ENCODE measurements at regions not wholly inside any gene's neighbourhood (a gene's known extent, or its start where the extent isn't known, plus 50 kb on each side); places are given as distances from the start of the nearest gene placed in this dataset.

- Mint-ChIP-seq H3K27me3 (ENCODE audit: insufficient read depth, unreplicated experiment) (no peaks in the 10 kb centered on the region), H3K9me3 (ENCODE audit: unreplicated experiment) (no peaks in the 10 kb centered on the region), H3K27ac (ENCODE audit: low read depth, unreplicated experiment) (peak overlapping the region; percentile 71), H3K36me3 (ENCODE audit: insufficient read depth, unreplicated experiment) (peaks cover 4% of the 10 kb centered on the region), H3K4me3 (ENCODE audit: unreplicated experiment) (no peak overlapping the region), H3K4me1 (ENCODE audit: insufficient read depth, unreplicated experiment) (peaks cover 50% of the 10 kb centered on the region)
- no peak for TF ChIP-seq CTCF (IDR thresholded peaks at IDR 0.05; ENCODE audit: unreplicated experiment)
- DNase-seq (ENCODE audit: unreplicated experiment) = peak; percentile 91
- intact Hi-C loops (cut with micrococcal nuclease) = loop anchor here (2.0 to 5.0 kb wide), 2 partner anchors 321 to 373 kb away; partner anchors contain the start of gene PRICKLE1
- ChIA-PET POLR2A (interaction anchor here (0.6 to 1.5 kb wide), 22 partner anchors 10 to 530 kb away, joined by 3 to 11 read pairs (median 3); partner anchors contain the start of gene PRICKLE1), CTCF (interaction anchor here (0.7 to 1.7 kb wide), 5 partner anchors 14 to 188 kb away, joined by 3 to 9 read pairs (median 3); no protein-coding TSS in a partner anchor)
- BruUV-seq (replicated peaks) = no TSS peak
Measured at GRCh38 chr12:42961395-42961794, 371.8 kb upstream of the PRICKLE1 start.

GRCh38 chr12:42960087-42960527, 370.6 kb upstream of the PRICKLE1 start:
- TF ChIP-seq CTCF (IDR thresholded peaks at IDR 0.05; ENCODE audit: unreplicated experiment) = no peak
- ChIA-PET POLR2A (no interaction called here), CTCF (no interaction called here)
- DNase-seq (ENCODE audit: unreplicated experiment) = peak; percentile 82
- no TSS peak for BruUV-seq (replicated peaks)
- no peaks in the 10 kb centered on the region for H3K9me3 Mint-ChIP-seq (ENCODE audit: unreplicated experiment)
- no peaks in the 10 kb centered on the region for H3K27me3 Mint-ChIP-seq (ENCODE audit: insufficient read depth, unreplicated experiment)
- peaks cover 40% of the 10 kb centered on the region for H3K4me1 Mint-ChIP-seq (ENCODE audit: insufficient read depth, unreplicated experiment)
- intact Hi-C loops (cut with micrococcal nuclease) = loop anchor here (2.0 to 5.0 kb wide), 2 partner anchors 322 to 371 kb away; partner anchors contain the start of gene PRICKLE1
- peak overlapping the region; percentile 19 for H3K4me3 Mint-ChIP-seq (ENCODE audit: unreplicated experiment)
- H3K27ac Mint-ChIP-seq (ENCODE audit: low read depth, unreplicated experiment) = peak overlapping the region; percentile 71
- H3K36me3 Mint-ChIP-seq (ENCODE audit: insufficient read depth, unreplicated experiment) = peaks cover 5% of the 10 kb centered on the region

GRCh38 chr12:42958291-42958674, 368.7 kb upstream of the PRICKLE1 start:
- POLR2A ChIA-PET = interaction anchor here (0.7 kb wide), 1 partner anchor 11 kb away, joined by 3 read pairs; no protein-coding TSS in a partner anchor
- peak overlapping the region; percentile 59 for H3K27ac Mint-ChIP-seq (ENCODE audit: low read depth, unreplicated experiment)
- CTCF ChIA-PET = interaction anchor here (0.7 to 1.4 kb wide), 2 partner anchors 12 to 41 kb away, joined by 3 read pairs; no protein-coding TSS in a partner anchor
- H3K27me3 Mint-ChIP-seq (ENCODE audit: insufficient read depth, unreplicated experiment) = no peaks in the 10 kb centered on the region
- H3K4me1 Mint-ChIP-seq (ENCODE audit: insufficient read depth, unreplicated experiment) = peaks cover 35% of the 10 kb centered on the region
- TF ChIP-seq CTCF (IDR thresholded peaks at IDR 0.05; ENCODE audit: unreplicated experiment) = no peak
- H3K4me3 Mint-ChIP-seq (ENCODE audit: unreplicated experiment) = no peak overlapping the region
- no peak for DNase-seq (ENCODE audit: unreplicated experiment)
- H3K36me3 Mint-ChIP-seq (ENCODE audit: insufficient read depth, unreplicated experiment) = peaks cover 5% of the 10 kb centered on the region
- intact Hi-C loops (cut with micrococcal nuclease) = no loop called here
- peaks cover 14% of the 10 kb centered on the region for H3K9me3 Mint-ChIP-seq (ENCODE audit: unreplicated experiment)
- BruUV-seq (replicated peaks) = no TSS peak

GRCh38 chr12:42957561-42958290, 368.2 kb upstream of the PRICKLE1 start:
- ChIA-PET CTCF (interaction anchor here (0.6 to 1.4 kb wide), 3 partner anchors 11 to 41 kb away, joined by 3 read pairs; no protein-coding TSS in a partner anchor), POLR2A (interaction anchor here (1.0 to 1.4 kb wide), 2 partner anchors 9 to 18 kb away, joined by 3 to 4 read pairs; no protein-coding TSS in a partner anchor)
- no peak for TF ChIP-seq CTCF (IDR thresholded peaks at IDR 0.05; ENCODE audit: unreplicated experiment)
- no TSS peak for BruUV-seq (replicated peaks)
- Mint-ChIP-seq H3K4me1 (ENCODE audit: insufficient read depth, unreplicated experiment) (peaks cover 34% of the 10 kb centered on the region), H3K9me3 (ENCODE audit: unreplicated experiment) (peaks cover 17% of the 10 kb centered on the region), H3K4me3 (ENCODE audit: unreplicated experiment) (no peak overlapping the region), H3K36me3 (ENCODE audit: insufficient read depth, unreplicated experiment) (peaks cover 5% of the 10 kb centered on the region), H3K27ac (ENCODE audit: low read depth, unreplicated experiment) (peak overlapping the region; percentile 59), H3K27me3 (ENCODE audit: insufficient read depth, unreplicated experiment) (no peaks in the 10 kb centered on the region)
- intact Hi-C loops (cut with micrococcal nuclease) = no loop called here
- DNase-seq (ENCODE audit: unreplicated experiment) = no peak
